H1 (cell line): ENCODE measurements at regions not wholly inside any gene's neighbourhood (a gene's known extent, or its start where the extent isn't known, plus 50 kb on each side); places are given as distances from the start of the nearest gene placed in this dataset.

Source experiments
- CTCF ChIA-PET: fragments of 300-600 bp; sonication (Branson Sonifier 250); formaldehyde crosslinking; loops from one replicate; lab custom pipeline; 2021; ENCODE audit not compliant: partially characterized antibody; lab: Charles Lee
- POLR2A ChIA-PET: fragments of 300-600 bp; sonication (Branson Sonifier 250); formaldehyde crosslinking; loops from one replicate; lab custom pipeline; 2021; ENCODE audit warnings: inconsistent platforms; ENCODE audit not compliant: partially characterized antibody; lab: Charles Lee
- DNase-seq, 2 experiments: peaks; one replicate each; pipeline versions ENCODE4 v3.0.0 to v3.0.0-alpha.2; 2010 to 2022; ENCODE audit warnings: low spot score in 2 of 2, low read depth in 1 of 2, mixed read lengths in 1 of 2
- FAIRE-seq: peaks from 2 replicates; lab custom pipeline; 2011; peaks lifted over from hg19 to GRCh38; lab: Jason Lieb, UNC
- H2AFZ ChIP-seq: 2 replicates; pipeline ENCODE4 v1.8.1; 2012; ENCODE audit warnings: low read length, inconsistent platforms
- H2AK5ac ChIP-seq: 2 replicates; pipeline ENCODE4 v1.6.1; 2013; ENCODE audit warnings: low read depth, low read length
- H2BK120ac ChIP-seq: replicated peaks from 2 replicates; pipeline ENCODE3; 2013; ENCODE audit warnings: low read depth, low read length, inconsistent platforms
- H2BK12ac ChIP-seq: 2 replicates; pipeline ENCODE4 v1.6.1; 2013; ENCODE audit warnings: low read depth, low read length
- H2BK15ac ChIP-seq: 2 replicates; pipeline ENCODE4 v1.6.1; 2013; ENCODE audit warnings: low read length
- H2BK20ac ChIP-seq: 2 replicates; pipeline ENCODE4 v1.6.1; 2013; ENCODE audit warnings: low read length
- H2BK5ac ChIP-seq: 2 replicates; pipeline ENCODE4 v1.6.1; 2013; ENCODE audit warnings: low read depth, low read length
- H3K14ac ChIP-seq: 2 replicates; pipeline ENCODE4 v1.6.1; 2013; ENCODE audit warnings: inconsistent platforms; ENCODE audit not compliant: insufficient read length
- H3K18ac ChIP-seq: 2 replicates; pipeline ENCODE4 v1.6.1; 2013; ENCODE audit warnings: low read length; ENCODE audit errors: extremely low read depth
- H3K23ac ChIP-seq: 2 replicates; pipeline ENCODE4 v1.6.1; 2013; ENCODE audit warnings: inconsistent platforms; ENCODE audit not compliant: insufficient read length
- H3K23me2 ChIP-seq: 2 replicates; pipeline ENCODE4 v1.6.1; 2013; ENCODE audit warnings: low read depth, low read length
- H3K27ac ChIP-seq: 2 replicates; pipeline ENCODE4 v1.6.1; 2011; ENCODE audit warnings: low read depth, low read length, inconsistent platforms
- H3K27me3 ChIP-seq, 4 experiments: replicated peaks in 1 of 4; 1 replicate in 1 of 4; 2 replicates in 3 of 4; pipeline versions ENCODE4 v1.6.1 to v1.8.1; 2011 to 2013; ENCODE audit warnings: low read length in 3 of 4, mild to moderate bottlenecking in 3 of 4, inconsistent platforms in 2 of 4, mixed read lengths in 2 of 4, moderate library complexity in 1 of 4; ENCODE audit not compliant: control insufficient read depth in 3 of 4, insufficient read depth in 3 of 4; ENCODE audit errors: extremely low read depth in 1 of 4
- H3K36me3 ChIP-seq, 4 experiments: 2 replicates each; pipeline versions ENCODE4 v1.6.1 to v1.8.1; 2011 to 2013; ENCODE audit warnings: mild to moderate bottlenecking in 4 of 4, low read length in 3 of 4, moderate library complexity in 2 of 4, control low read depth in 1 of 4, inconsistent platforms in 1 of 4; ENCODE audit not compliant: insufficient read depth in 4 of 4, control insufficient read depth in 2 of 4
- H3K4ac ChIP-seq: replicated peaks from 2 replicates; pipeline ENCODE3; 2013; ENCODE audit warnings: low read length, low read depth, mixed read lengths, inconsistent platforms; ENCODE audit not compliant: insufficient read length
- H3K4me1 ChIP-seq, 4 experiments: replicated peaks in 1 of 4; 1 replicate in 1 of 4; 2 replicates in 3 of 4; pipeline versions ENCODE4 v1.6.1 to v1.8.1; 2011 to 2013; ENCODE audit warnings: low read length in 3 of 4, inconsistent platforms in 2 of 4, mixed read lengths in 1 of 4; ENCODE audit not compliant: insufficient read depth in 4 of 4, control insufficient read depth in 3 of 4
- H3K4me2 ChIP-seq, 2 experiments: 2 replicates each; pipeline versions ENCODE4 v1.6.1 to v1.8.1; 2011 to 2013; ENCODE audit warnings: low read depth in 2 of 2, low read length in 2 of 2, control low read depth in 1 of 2, inconsistent platforms in 1 of 2, mild to moderate bottlenecking in 1 of 2; ENCODE audit not compliant: insufficient read depth in 1 of 2
- H3K4me3 ChIP-seq, 4 experiments: fragments of 200-600, 300-600 bp in 1 of 4; sonication (generic), shearing (Covaris generic), sonication (Bioruptor Twin) in 1 of 4; 2 replicates each; pipeline versions ENCODE4 v1.5.1 to v1.8.1; 2011 to 2016; ENCODE audit warnings: low read length in 4 of 4, low read depth in 3 of 4, control low read depth in 2 of 4, inconsistent platforms in 2 of 4, mild to moderate bottlenecking in 2 of 4, mixed read lengths in 1 of 4, moderate library complexity in 1 of 4; ENCODE audit not compliant: insufficient read depth in 2 of 4; ENCODE audit errors: extremely low read depth in 1 of 4
- H3K56ac ChIP-seq: replicated peaks from 2 replicates; pipeline ENCODE3; 2013; ENCODE audit warnings: low read depth, mild to moderate bottlenecking, mixed read lengths, low read length, inconsistent platforms; ENCODE audit not compliant: insufficient read length
- H3K79me1 ChIP-seq: 2 replicates; pipeline ENCODE4 v1.6.1; 2013; ENCODE audit warnings: low read depth, low read length, control low read depth
- H3K79me2 ChIP-seq, 2 experiments: 2 replicates each; pipeline versions ENCODE4 v1.6.1 to v1.8.1; 2012 to 2013; ENCODE audit warnings: low read length in 2 of 2, mild to moderate bottlenecking in 2 of 2, inconsistent platforms in 1 of 2; ENCODE audit not compliant: insufficient read depth in 2 of 2, control insufficient read depth in 1 of 2
- H3K9ac ChIP-seq, 4 experiments: replicated peaks in 1 of 4; 1 replicate in 1 of 4; 2 replicates in 3 of 4; pipeline versions ENCODE4 v1.6.1 to v1.8.1; 2011 to 2013; ENCODE audit warnings: low read depth in 3 of 4, low read length in 3 of 4, control low read depth in 2 of 4, mild to moderate bottlenecking in 2 of 4, moderate library complexity in 2 of 4, inconsistent platforms in 1 of 4; ENCODE audit errors: extremely low read depth in 1 of 4
- H3K9me3 ChIP-seq, 2 experiments: 2 replicates each; pipeline versions ENCODE4 v1.6.1 to v1.8.1; 2012 to 2013; ENCODE audit warnings: mild to moderate bottlenecking in 2 of 2, moderate library complexity in 2 of 2, control low read depth in 1 of 2, inconsistent platforms in 1 of 2, low read depth in 1 of 2, low read length in 1 of 2, mixed read lengths in 1 of 2; ENCODE audit not compliant: insufficient read depth in 2 of 2
- H4K20me1 ChIP-seq, 2 experiments: replicated peaks in 1 of 2; 2 replicates each; pipeline versions ENCODE3 to v1.8.1; 2011 to 2013; ENCODE audit warnings: inconsistent platforms in 2 of 2, low read length in 2 of 2, mild to moderate bottlenecking in 1 of 2; ENCODE audit not compliant: insufficient read depth in 2 of 2, control insufficient read depth in 1 of 2
- H4K5ac ChIP-seq: 2 replicates; pipeline ENCODE4 v1.6.1; 2013; ENCODE audit warnings: low read length, low read depth, mixed read lengths, inconsistent platforms; ENCODE audit not compliant: insufficient read length
- H4K8ac ChIP-seq: 2 replicates; pipeline ENCODE4 v1.8.0; 2013; ENCODE audit warnings: mild to moderate bottlenecking, moderate library complexity, low read length, inconsistent platforms; ENCODE audit not compliant: insufficient read depth; ENCODE audit errors: extremely low read depth
- H4K91ac ChIP-seq: replicated peaks from 2 replicates; pipeline ENCODE3; 2013; ENCODE audit warnings: low read length, mixed read lengths, inconsistent platforms; ENCODE audit not compliant: insufficient read length
- CEBPB ChIP-seq: IDR thresholded peaks from 2 replicates; pipeline ENCODE4 v1.6.1; 2012; ENCODE audit warnings: low read depth, low read length
- CHD1 ChIP-seq: IDR thresholded peaks from 2 replicates; pipeline ENCODE4 v1.6.1; 2012; ENCODE audit warnings: low read depth, low read length, improper control_type of control experiment
- EGR1 ChIP-seq: IDR thresholded peaks from 2 replicates; pipeline ENCODE4 v1.6.1; 2011; ENCODE audit warnings: low read depth, low read length, borderline replicate concordance
- EP300 ChIP-seq, 2 experiments: IDR thresholded peaks; 1 replicate in 1 of 2; 2 replicates in 1 of 2; pipeline ENCODE4 v1.6.1; 2011 to 2012; ENCODE audit warnings: low read depth in 2 of 2, low read length in 2 of 2, mild to moderate bottlenecking in 2 of 2, borderline replicate concordance in 1 of 2, inconsistent platforms in 1 of 2, moderate library complexity in 1 of 2
- EZH2 ChIP-seq: fragments of 200-600 bp; sonication (generic); IDR thresholded peaks from 2 replicates; pipeline ENCODE4 v1.7.1; 2012; ENCODE audit warnings: low read depth, mild to moderate bottlenecking, moderate library complexity, low read length, inconsistent platforms; ENCODE audit not compliant: severe bottlenecking
- NANOG ChIP-seq: IDR thresholded peaks from 2 replicates; pipeline ENCODE4 v1.6.1; 2011; ENCODE audit warnings: low read length, low read depth, mild to moderate bottlenecking, inconsistent platforms; ENCODE audit not compliant: insufficient read depth, poor library complexity, severe bottlenecking
- SAP30 ChIP-seq: fragments of 300-600 bp; sonication (generic); IDR thresholded peaks from 2 replicates; pipeline ENCODE4 v1.7.1; 2012; ENCODE audit warnings: low read length, moderate library complexity, mild to moderate bottlenecking, inconsistent platforms; ENCODE audit not compliant: insufficient read depth, insufficient replicate concordance
- SIRT6 ChIP-seq: IDR thresholded peaks from one replicate; pipeline ENCODE4 v1.7.1; 2012; ENCODE audit warnings: low read length, inconsistent platforms
- SIX5 ChIP-seq: IDR thresholded peaks from 2 replicates; pipeline ENCODE4 v1.6.1; 2011; ENCODE audit warnings: mild to moderate bottlenecking, low read depth, low read length
- TAF1 ChIP-seq: IDR thresholded peaks from 2 replicates; pipeline ENCODE4 v1.6.1; 2011; ENCODE audit warnings: mild to moderate bottlenecking, low read depth, low read length
- WGBS, 2 experiments: shearing (Covaris generic) in 1 of 2; methylation state at CpG; one replicate each; pipeline versions ENCODE4 v1.1.6 to v1.1.7; 2013 to 2015; ENCODE audit warnings: low lambda C conversion rate in 2 of 2, mixed read lengths in 2 of 2, inconsistent platforms in 1 of 2, low coverage in 1 of 2, missing lambda C conversion rate in 1 of 2; ENCODE audit not compliant: insufficient replicate concordance in 2 of 2, insufficient coverage in 1 of 2, insufficient read length in 1 of 2; ENCODE audit errors: extremely low coverage in 1 of 2, missing lambda C conversion rate in 1 of 2; 5-methylcytosine and 5-hydroxymethylcytosine counted together
- TF ChIP-seq, protein P1 (sequence below), 3 experiments: IDR thresholded peaks; 1 replicate in 2 of 3; 2 replicates in 1 of 3; pipeline versions ENCODE4 v1.5.1 to v1.6.1; 2011; ENCODE audit warnings: low read length in 3 of 3, mild to moderate bottlenecking in 3 of 3, inconsistent platforms in 2 of 3, low read depth in 1 of 3, moderate library complexity in 1 of 3; ENCODE audit not compliant: insufficient read depth in 1 of 3; ENCODE audit errors: control extremely low read depth in 1 of 3

DNA sequence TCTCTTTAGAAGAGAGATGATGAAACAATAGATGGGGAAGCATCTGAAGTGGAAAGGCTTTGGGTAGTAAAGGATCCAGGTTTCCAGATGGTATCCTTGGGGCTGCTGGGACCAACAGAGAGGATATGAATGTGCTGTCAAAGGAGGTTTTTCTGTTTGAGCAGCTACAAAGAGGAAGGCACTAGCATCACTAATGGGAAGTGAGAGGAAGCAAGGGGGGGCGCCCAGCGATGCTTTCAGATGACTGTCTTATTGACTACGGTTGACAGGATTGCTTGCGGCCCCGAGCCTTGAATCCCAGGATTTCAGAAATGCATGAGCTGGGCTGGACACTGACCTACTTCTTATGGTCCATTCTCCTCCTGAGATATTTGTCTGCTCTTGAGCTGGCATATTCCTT, 103.8 kb upstream of the GALNT15 start:
- Histone ChIP-seq H3K9me3 (no peaks in the 10 kb centered on the region), H3K56ac (no peak overlapping the region), H4K5ac (no peak overlapping the region), H3K36me3 (no peaks in the 10 kb centered on the region), H3K23me2 (no peaks in the 10 kb centered on the region), H2BK12ac (no peak overlapping the region), H2AK5ac (no peak overlapping the region), H3K27me3 (no peaks in the 10 kb centered on the region; a peak in 1 of 7 replicates), H3K4me3 (no peak overlapping the region), H4K8ac (no peak overlapping the region), H3K18ac (no peak overlapping the region), H2BK120ac (no peak overlapping the region), H3K27ac (no peak overlapping the region), H3K23ac (no peak overlapping the region), H3K79me2 (no peaks in the 10 kb centered on the region), H4K20me1 (no peaks in the 10 kb centered on the region), H2BK20ac (no peak overlapping the region), H3K4ac (no peak overlapping the region), H3K9ac (no peak overlapping the region), H2BK15ac (no peak overlapping the region), H3K4me1 (no peaks in the 10 kb centered on the region), H3K14ac (no peak overlapping the region), H2BK5ac (no peak overlapping the region), H3K79me1 (no peaks in the 10 kb centered on the region), H4K91ac (no peak overlapping the region), H3K4me2 (no peak overlapping the region), H2AFZ (no peak overlapping the region)
- DNase-seq (no peak), FAIRE-seq (no peak)
- CTCF ChIA-PET, result interaction anchor here (0.6 to 1.4 kb wide), 2 partner anchors 19 to 124 kb away, joined by 3 to 4 read pairs; no protein-coding TSS in a partner anchor
- POLR2A ChIA-PET, result no interaction called here
- WGBS, 2 experiments, result 95% methylated on average over 5 of the region's 5 CpGs; no CpG with 5 or more reads in 1 of the 2 experiments
- TF ChIP-seq EGR1, result no peak
- no peak for TF ChIP-seq SIX5
- TF ChIP-seq, protein P1, sequence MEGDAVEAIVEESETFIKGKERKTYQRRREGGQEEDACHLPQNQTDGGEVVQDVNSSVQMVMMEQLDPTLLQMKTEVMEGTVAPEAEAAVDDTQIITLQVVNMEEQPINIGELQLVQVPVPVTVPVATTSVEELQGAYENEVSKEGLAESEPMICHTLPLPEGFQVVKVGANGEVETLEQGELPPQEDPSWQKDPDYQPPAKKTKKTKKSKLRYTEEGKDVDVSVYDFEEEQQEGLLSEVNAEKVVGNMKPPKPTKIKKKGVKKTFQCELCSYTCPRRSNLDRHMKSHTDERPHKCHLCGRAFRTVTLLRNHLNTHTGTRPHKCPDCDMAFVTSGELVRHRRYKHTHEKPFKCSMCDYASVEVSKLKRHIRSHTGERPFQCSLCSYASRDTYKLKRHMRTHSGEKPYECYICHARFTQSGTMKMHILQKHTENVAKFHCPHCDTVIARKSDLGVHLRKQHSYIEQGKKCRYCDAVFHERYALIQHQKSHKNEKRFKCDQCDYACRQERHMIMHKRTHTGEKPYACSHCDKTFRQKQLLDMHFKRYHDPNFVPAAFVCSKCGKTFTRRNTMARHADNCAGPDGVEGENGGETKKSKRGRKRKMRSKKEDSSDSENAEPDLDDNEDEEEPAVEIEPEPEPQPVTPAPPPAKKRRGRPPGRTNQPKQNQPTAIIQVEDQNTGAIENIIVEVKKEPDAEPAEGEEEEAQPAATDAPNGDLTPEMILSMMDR (IDR thresholded peaks at IDR 0.05; ENCODE audit: control extremely low read depth in 1 of 3, insufficient read depth in 1 of 3, low read depth in 1 of 3, low read length in 3 of 3), result no peak
- no peak for TF ChIP-seq CHD1
- TF ChIP-seq EZH2, result no peak
- no peak for TF ChIP-seq SAP30
- TF ChIP-seq TAF1, result no peak
- no peak for TF ChIP-seq NANOG
- no peak for TF ChIP-seq CEBPB
- TF ChIP-seq SIRT6, result no peak
- no peak for TF ChIP-seq EP300 (IDR thresholded peaks at IDR 0.05; ENCODE audit: borderline replicate concordance in 1 of 2, low read depth in 2 of 2, low read length in 2 of 2)
